Mesenchymal stem cell (in vitro differentiated cells and primary cell): ENCODE measurements at regions not wholly inside any gene's neighbourhood (a gene's known extent, or its start where the extent isn't known, plus 50 kb on each side); places are given as distances from the start of the nearest gene placed in this dataset.

Experiments
- DNase-seq: peaks from one replicate; pipeline ENCODE4 v3.0.0-alpha.2; 2013
- H2AFZ ChIP-seq: one replicate; pipeline ENCODE4 v1.6.1; 2013; ENCODE audit warnings: low read depth, mild to moderate bottlenecking, control low read depth, inconsistent platforms, low read length, moderate library complexity
- H2AK5ac ChIP-seq: 2 replicates; pipeline ENCODE4 v1.6.1; 2013; ENCODE audit warnings: low read length, moderate library complexity, mild to moderate bottlenecking, inconsistent platforms; ENCODE audit not compliant: severe bottlenecking
- H2BK120ac ChIP-seq: one replicate; pipeline ENCODE4 v1.6.1; 2013; ENCODE audit warnings: low read depth, mild to moderate bottlenecking, inconsistent platforms, low read length, moderate library complexity
- H2BK12ac ChIP-seq, 2 experiments: one replicate each; pipeline ENCODE4 v1.6.1; 2013; ENCODE audit warnings: inconsistent platforms in 2 of 2, low read length in 2 of 2, mild to moderate bottlenecking in 2 of 2, moderate library complexity in 2 of 2, control low read depth in 1 of 2
- H2BK15ac ChIP-seq: one replicate; pipeline ENCODE4 v1.6.1; 2013; ENCODE audit warnings: mild to moderate bottlenecking, low read depth, inconsistent platforms; ENCODE audit not compliant: poor library complexity, severe bottlenecking
- H2BK5ac ChIP-seq: 2 replicates; pipeline ENCODE4 v1.6.1; 2013; ENCODE audit warnings: low read depth, mild to moderate bottlenecking, low read length, control low read depth, inconsistent platforms; ENCODE audit not compliant: poor library complexity, severe bottlenecking
- H3K14ac ChIP-seq, 2 experiments: one replicate each; pipeline ENCODE4 v1.6.1; 2013; ENCODE audit warnings: inconsistent platforms in 2 of 2, low read length in 2 of 2, control low read depth in 1 of 2, mild to moderate bottlenecking in 1 of 2, moderate library complexity in 1 of 2
- H3K18ac ChIP-seq, 2 experiments: one replicate each; pipeline ENCODE4 v1.6.1; 2013; ENCODE audit warnings: inconsistent platforms in 2 of 2, low read length in 2 of 2, control low read depth in 1 of 2, low read depth in 1 of 2, mild to moderate bottlenecking in 1 of 2
- H3K23ac ChIP-seq, 2 experiments: one replicate each; pipeline ENCODE4 v1.6.1; 2013; ENCODE audit warnings: inconsistent platforms in 2 of 2, low read length in 2 of 2, mild to moderate bottlenecking in 2 of 2, moderate library complexity in 2 of 2, control low read depth in 1 of 2
- H3K27ac ChIP-seq: 2 replicates; pipeline ENCODE4 v1.5.1; 2013; ENCODE audit warnings: mild to moderate bottlenecking, moderate library complexity, low read length, control low read depth, inconsistent platforms; ENCODE audit not compliant: poor library complexity, severe bottlenecking
- H3K27me3 ChIP-seq, 2 experiments: 2 replicates each; pipeline versions ENCODE4 v1.6.1 to v1.7.0; 2013; ENCODE audit warnings: low read length in 2 of 2, mild to moderate bottlenecking in 2 of 2, moderate library complexity in 2 of 2, control low read depth in 1 of 2, inconsistent platforms in 1 of 2; ENCODE audit not compliant: control insufficient read depth in 1 of 2, insufficient read depth in 1 of 2
- H3K36me3 ChIP-seq, 2 experiments: 2 replicates each; pipeline versions ENCODE4 v1.6.1 to v1.7.0; 2013; ENCODE audit warnings: low read length in 2 of 2, control low read depth in 1 of 2, inconsistent platforms in 1 of 2, low read depth in 1 of 2, mild to moderate bottlenecking in 1 of 2; ENCODE audit not compliant: insufficient read depth in 2 of 2, control insufficient read depth in 1 of 2
- H3K4ac ChIP-seq, 2 experiments: one replicate each; pipeline ENCODE4 v1.6.1; 2013; ENCODE audit warnings: inconsistent platforms in 2 of 2, low read length in 2 of 2, mild to moderate bottlenecking in 2 of 2, moderate library complexity in 2 of 2, control low read depth in 1 of 2, low read depth in 1 of 2
- H3K4me1 ChIP-seq: 2 replicates; pipeline ENCODE4 v1.6.1; 2013; ENCODE audit warnings: low read depth, low read length, control low read depth; ENCODE audit not compliant: control insufficient read depth, insufficient read depth
- H3K4me2 ChIP-seq: 2 replicates; pipeline ENCODE4 v1.6.1; 2013; ENCODE audit warnings: low read length, mild to moderate bottlenecking, inconsistent platforms; ENCODE audit not compliant: poor library complexity, severe bottlenecking
- H3K4me3 ChIP-seq, 2 experiments: 2 replicates each; pipeline versions ENCODE4 v1.5.1 to v1.7.0; 2013; ENCODE audit warnings: low read length in 2 of 2, mild to moderate bottlenecking in 2 of 2, control low read depth in 1 of 2, low read depth in 1 of 2; ENCODE audit not compliant: insufficient read depth in 1 of 2
- H3K79me1 ChIP-seq: replicated peaks from 2 replicates; pipeline ENCODE4 v1.6.1; 2013; ENCODE audit warnings: mild to moderate bottlenecking, control low read depth, low read length, inconsistent platforms; ENCODE audit not compliant: poor library complexity, severe bottlenecking
- H3K9ac ChIP-seq: 2 replicates; pipeline ENCODE4 v1.7.0; 2013; ENCODE audit warnings: mild to moderate bottlenecking, low read length, moderate library complexity
- H3K9me3 ChIP-seq: 2 replicates; pipeline ENCODE4 v1.7.0; 2013; ENCODE audit warnings: mild to moderate bottlenecking, low read length; ENCODE audit not compliant: control insufficient read depth
- H4K8ac ChIP-seq: one replicate; pipeline ENCODE4 v1.6.1; 2013; ENCODE audit warnings: inconsistent platforms, mild to moderate bottlenecking, low read length, moderate library complexity
- H4K91ac ChIP-seq: one replicate; pipeline ENCODE4 v1.6.1; 2013; ENCODE audit warnings: mild to moderate bottlenecking, low read length, inconsistent platforms
- WGBS: methylation state at CpG from one replicate; pipeline ENCODE4 v1.1.7; 2013; ENCODE audit warnings: mixed read lengths; 5-methylcytosine and 5-hydroxymethylcytosine counted together

DNA sequence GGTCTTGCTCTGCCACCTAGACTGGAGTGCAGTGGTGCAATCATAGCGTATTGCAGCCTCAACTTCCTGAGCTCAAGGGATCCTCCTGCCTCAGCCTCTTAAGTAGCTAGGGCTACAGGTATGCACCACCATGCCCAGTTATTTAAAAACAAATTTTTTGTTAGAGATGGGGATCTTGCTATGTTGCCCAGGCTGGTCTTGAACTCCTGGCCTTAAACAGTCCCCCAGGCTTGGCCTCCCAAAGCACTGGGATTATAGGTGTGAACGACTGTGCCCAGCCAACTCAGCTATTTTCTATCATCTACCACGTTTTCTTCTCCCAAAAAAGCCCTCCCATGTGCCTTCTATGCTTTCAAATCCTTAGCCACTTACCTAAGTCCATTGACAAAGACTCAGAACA is 243.7 kb upstream of the SOX4 start:
- no peak overlapping the region for H3K9ac ChIP-seq
- H3K23ac ChIP-seq, result no peak overlapping the region
- H2BK15ac ChIP-seq, result no peak overlapping the region
- H3K9me3 ChIP-seq, result no peaks in the 10 kb centered on the region
- peaks cover 7% of the 10 kb centered on the region for H3K4me1 ChIP-seq
- H3K4ac ChIP-seq, result no peak overlapping the region
- H3K36me3 ChIP-seq, result no peaks in the 10 kb centered on the region
- no peak overlapping the region for H3K27ac ChIP-seq
- no peak overlapping the region for H3K18ac ChIP-seq
- H2BK120ac ChIP-seq, result no peak overlapping the region
- peak overlapping the region; percentile 43 for H2AK5ac ChIP-seq
- peak overlapping the region in 1 of 2 experiments; percentile 29 for H2BK12ac ChIP-seq
- no peak overlapping the region for H2BK5ac ChIP-seq
- no peak overlapping the region for H3K4me2 ChIP-seq
- no peaks in the 10 kb centered on the region for H3K79me1 ChIP-seq
- no peak overlapping the region for H4K91ac ChIP-seq
- no peak overlapping the region for H4K8ac ChIP-seq
- no peaks in the 10 kb centered on the region for H3K27me3 ChIP-seq
- H3K14ac ChIP-seq, result no peak overlapping the region
- WGBS, result 89% methylated on average over 3 of the region's 3 CpGs
- H3K4me3 ChIP-seq, result no peak overlapping the region
- no peak overlapping the region for H2AFZ ChIP-seq
- DNase-seq, result no peak

- Histone ChIP-seq H3K4me2 (no peak overlapping the region), H2BK15ac (no peak overlapping the region), H2AFZ (no peak overlapping the region), H3K9ac (no peak overlapping the region), H3K27me3 (no peaks in the 10 kb centered on the region), H3K4me1 (peaks cover 7% of the 10 kb centered on the region), H4K8ac (no peak overlapping the region), H2BK12ac (no peak overlapping the region), H3K4me3 (no peak overlapping the region), H2AK5ac (peak overlapping the region; percentile 3), H2BK120ac (no peak overlapping the region), H3K14ac (no peak overlapping the region), H3K79me1 (no peaks in the 10 kb centered on the region), H3K4ac (no peak overlapping the region), H2BK5ac (no peak overlapping the region), H3K18ac (no peak overlapping the region), H4K91ac (no peak overlapping the region), H3K27ac (no peak overlapping the region), H3K23ac (no peak overlapping the region), H3K9me3 (no peaks in the 10 kb centered on the region), H3K36me3 (no peaks in the 10 kb centered on the region)
- WGBS, result 95% methylated on average over 5 of the region's 5 CpGs
- no peak for DNase-seq
These were observed 242.6 kb upstream of the SOX4 start for GRCh38 chr6:21350926-21351325.

GRCh38 chr6:21352131-21352530 is 241.4 kb upstream of the SOX4 start:
- H3K9ac ChIP-seq, result no peak overlapping the region
- H2BK12ac ChIP-seq, result no peak overlapping the region
- no peak overlapping the region for H2BK15ac ChIP-seq
- no peaks in the 10 kb centered on the region for H3K27me3 ChIP-seq
- WGBS, result 100% methylated on average over 2 of the region's 2 CpGs
- no peak overlapping the region for H2BK5ac ChIP-seq
- no peaks in the 10 kb centered on the region for H3K79me1 ChIP-seq
- no peak overlapping the region for H3K18ac ChIP-seq
- H3K4me1 ChIP-seq, result peaks cover 6% of the 10 kb centered on the region
- no peak overlapping the region for H3K4ac ChIP-seq
- no peak overlapping the region for H4K8ac ChIP-seq
- no peak overlapping the region for H3K14ac ChIP-seq
- H3K36me3 ChIP-seq, result no peaks in the 10 kb centered on the region
- no peak overlapping the region for H2AK5ac ChIP-seq
- no peak overlapping the region for H3K4me3 ChIP-seq
- H3K4me2 ChIP-seq, result no peak overlapping the region
- no peak overlapping the region for H2AFZ ChIP-seq
- H3K23ac ChIP-seq, result no peak overlapping the region
- no peak overlapping the region for H2BK120ac ChIP-seq
- H4K91ac ChIP-seq, result no peak overlapping the region
- no peak for DNase-seq
- H3K27ac ChIP-seq, result no peak overlapping the region
- no peaks in the 10 kb centered on the region for H3K9me3 ChIP-seq

- H3K18ac ChIP-seq, result no peak overlapping the region
- DNase-seq, result no peak
- H3K9me3 ChIP-seq, result no peaks in the 10 kb centered on the region
- no peaks in the 10 kb centered on the region for H3K36me3 ChIP-seq
- H2BK15ac ChIP-seq, result no peak overlapping the region
- H2BK12ac ChIP-seq, result no peak overlapping the region
- no peaks in the 10 kb centered on the region for H3K27me3 ChIP-seq
- H3K79me1 ChIP-seq, result no peaks in the 10 kb centered on the region
- H3K4me1 ChIP-seq, result peaks cover 1% of the 10 kb centered on the region
- no peak overlapping the region for H4K91ac ChIP-seq
- no peak overlapping the region for H2BK5ac ChIP-seq
- no peak overlapping the region for H2AFZ ChIP-seq
- no peak overlapping the region for H3K4me3 ChIP-seq
- no peak overlapping the region for H2BK120ac ChIP-seq
- 100% methylated on average over 2 of the region's 3 CpGs for WGBS
- H4K8ac ChIP-seq, result no peak overlapping the region
- no peak overlapping the region for H3K27ac ChIP-seq
- H3K23ac ChIP-seq, result no peak overlapping the region
- no peak overlapping the region for H2AK5ac ChIP-seq
- no peak overlapping the region for H3K14ac ChIP-seq
- H3K9ac ChIP-seq, result no peak overlapping the region
- H3K4me2 ChIP-seq, result no peak overlapping the region
- H3K4ac ChIP-seq, result no peak overlapping the region
These were observed 238.7 kb upstream of the SOX4 start for GRCh38 chr6:21354805-21355238.
